ENCODE measurements at regions not wholly inside any gene's neighbourhood (a gene's known extent, or its start where the extent isn't known, plus 50 kb on each side); places are given as distances from the start of the nearest gene placed in this dataset.

DNA sequence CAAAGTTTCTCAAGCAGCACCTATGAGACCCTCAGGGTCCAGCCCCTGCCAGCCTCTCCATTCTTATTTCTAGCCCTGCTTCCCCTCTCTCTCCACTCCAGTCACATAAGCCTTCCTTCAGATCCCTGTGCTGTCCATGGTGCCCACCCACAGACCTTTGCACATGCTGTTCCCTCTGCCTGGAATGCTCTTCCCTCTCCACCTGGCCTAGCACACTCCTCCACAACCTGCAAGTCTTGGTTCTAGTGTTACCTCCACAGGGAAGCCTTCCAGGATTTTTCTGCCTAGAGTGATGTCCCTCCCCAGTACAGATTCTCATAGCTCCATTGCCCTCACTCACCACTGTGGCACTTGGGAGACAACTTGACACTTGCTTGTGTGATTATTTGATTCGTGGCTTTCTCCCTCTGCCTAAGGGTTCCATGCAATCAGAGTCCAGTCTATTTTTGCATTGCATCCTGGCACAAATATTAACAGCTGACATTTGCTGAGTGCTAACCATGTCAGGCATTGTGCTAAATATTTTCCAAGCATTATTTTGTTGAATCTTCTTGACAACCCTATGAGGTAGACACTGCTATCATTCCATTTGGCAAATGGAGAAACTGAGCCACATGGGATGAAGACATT is 127.3 kb downstream of the SYF2 start:
- no peak for TF ChIP-seq CTCF (conservative IDR thresholded peaks at IDR 0.05; ENCODE audit: low read depth, low read length)
- TF ChIP-seq, protein P1, sequence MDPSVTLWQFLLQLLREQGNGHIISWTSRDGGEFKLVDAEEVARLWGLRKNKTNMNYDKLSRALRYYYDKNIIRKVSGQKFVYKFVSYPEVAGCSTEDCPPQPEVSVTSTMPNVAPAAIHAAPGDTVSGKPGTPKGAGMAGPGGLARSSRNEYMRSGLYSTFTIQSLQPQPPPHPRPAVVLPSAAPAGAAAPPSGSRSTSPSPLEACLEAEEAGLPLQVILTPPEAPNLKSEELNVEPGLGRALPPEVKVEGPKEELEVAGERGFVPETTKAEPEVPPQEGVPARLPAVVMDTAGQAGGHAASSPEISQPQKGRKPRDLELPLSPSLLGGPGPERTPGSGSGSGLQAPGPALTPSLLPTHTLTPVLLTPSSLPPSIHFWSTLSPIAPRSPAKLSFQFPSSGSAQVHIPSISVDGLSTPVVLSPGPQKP (IDR thresholded peaks at IDR 0.05; ENCODE audit: borderline replicate concordance, low read depth, low read length) = no peak
- TF ChIP-seq POLR2A (IDR thresholded peaks at IDR 0.05; ENCODE audit: low read depth, low read length) = no peak
- no peak for TF ChIP-seq USF2 (IDR thresholded peaks at IDR 0.05; ENCODE audit: low read depth, low read length)
- TF ChIP-seq RCOR1 (IDR thresholded peaks at IDR 0.05; ENCODE audit: insufficient replicate concordance, low read length) = no peak
- TF ChIP-seq SMC3 (IDR thresholded peaks at IDR 0.05; ENCODE audit: low read depth, low read length) = no peak
- no peak for TF ChIP-seq CEBPB (IDR thresholded peaks at IDR 0.05; ENCODE audit: low read depth, low read length)
- no peak for TF ChIP-seq MXI1 (IDR thresholded peaks at IDR 0.05; ENCODE audit: borderline replicate concordance, low read depth, low read length)
- no peak for TF ChIP-seq RFX5 (IDR thresholded peaks at IDR 0.05; ENCODE audit: low read depth, low read length)
- TF ChIP-seq MAZ (IDR thresholded peaks at IDR 0.05; ENCODE audit: borderline replicate concordance, low read depth, low read length) = no peak
- no peak for TF ChIP-seq CHD1 (IDR thresholded peaks at IDR 0.05; ENCODE audit: low read depth, low read length)
- TF ChIP-seq MAFK (IDR thresholded peaks at IDR 0.05; ENCODE audit: low read depth, low read length) = no peak

All from IMR-90 (cell line).